ENCODE measurements at regions not wholly inside any gene's neighbourhood (a gene's known extent, or its start where the extent isn't known, plus 50 kb on each side); places are given as distances from the start of the nearest gene placed in this dataset.

DNA sequence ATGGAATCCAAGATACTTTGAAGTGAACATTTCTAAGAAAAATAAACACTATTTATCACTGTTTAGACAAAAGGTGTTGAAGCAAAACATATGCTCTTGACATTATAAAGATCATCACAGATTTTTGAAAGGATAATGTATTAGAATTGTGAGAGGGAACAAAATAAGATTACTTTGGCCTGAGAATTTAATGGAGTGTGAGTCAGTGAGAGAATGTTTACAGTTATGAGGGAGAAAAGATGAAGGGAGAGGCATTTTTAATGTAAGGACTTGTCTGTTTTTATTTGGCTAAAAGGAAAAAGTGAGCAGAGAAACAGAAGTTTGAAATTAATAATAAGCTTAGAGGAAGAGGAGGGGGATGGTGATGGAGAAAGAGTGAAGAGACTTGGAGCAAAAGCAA, 1010.1 kb downstream of the EFNA5 start:
- BruUV-seq (replicated peaks): no TSS peak
- RAD21 ChIA-PET (ENCODE audit: low non-redundant PET in 1 of 2, low total read pairs in 2 of 2, uncharacterized antibody in 2 of 2, unreplicated experiment in 2 of 2): no interaction called here

DNA sequence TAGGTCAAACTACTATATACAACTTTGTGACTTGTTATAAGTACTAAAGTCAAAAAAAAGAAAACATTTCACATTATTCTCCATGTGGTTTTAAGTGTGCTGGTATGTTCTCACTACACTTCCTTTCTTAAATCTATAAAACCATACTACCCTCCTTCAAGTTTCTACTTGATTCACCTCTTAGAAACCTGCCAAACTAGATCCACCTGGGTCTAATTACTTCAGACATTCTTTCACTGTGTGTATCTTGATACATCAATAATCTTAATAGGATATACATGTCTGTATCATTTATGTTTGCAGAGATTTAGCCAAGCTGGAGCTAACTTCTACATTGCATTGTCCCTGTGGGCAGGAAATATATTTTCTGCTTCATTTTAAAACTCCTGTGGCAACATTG, 1012.6 kb downstream of the EFNA5 start:
- POLR2A ChIA-PET: no interaction called here
- Histone ChIP-seq H3K9me3 (ENCODE audit: control insufficient read depth in 1 of 2, insufficient read depth in 1 of 2, low read depth in 1 of 2, low read length in 2 of 2) (no peaks in the 10 kb centered on the region), H3K79me2 (ENCODE audit: insufficient read depth, low read length) (no peaks in the 10 kb centered on the region), H3K27me3 (ENCODE audit: insufficient read depth, low read length) (no peaks in the 10 kb centered on the region), H3K9me2 (ENCODE audit: insufficient read depth) (no peaks in the 10 kb centered on the region), H3K4me2 (ENCODE audit: low read length) (no peak overlapping the region), H3K9ac (ENCODE audit: low read length) (no peak overlapping the region), H2AFZ (ENCODE audit: low read depth, low read length, poor library complexity, severe bottlenecking) (no peak overlapping the region), H4K20me1 (ENCODE audit: insufficient read depth) (no peaks in the 10 kb centered on the region), H3K4me3 (replicated peaks in 1 of 2; ENCODE audit: low read depth in 1 of 2, low read length in 2 of 2) (no peak overlapping the region), H3K27ac (ENCODE audit: low read depth, low read length) (no peak overlapping the region), H3K4me1 (ENCODE audit: control insufficient read depth in 1 of 2, insufficient read depth in 2 of 2, low read length in 2 of 2) (no peaks in the 10 kb centered on the region), H3K36me3 (ENCODE audit: control insufficient read depth in 1 of 2, insufficient read depth in 2 of 2, low read length in 2 of 2) (no peaks in the 10 kb centered on the region)
- CTCF ChIA-PET: no interaction called here
- RAD21 ChIA-PET (ENCODE audit: low non-redundant PET in 1 of 2, low total read pairs in 2 of 2, uncharacterized antibody in 2 of 2, unreplicated experiment in 2 of 2): no interaction called here
- DNase-seq (ENCODE audit: low read depth, low spot score): no peak
- BruUV-seq (replicated peaks): no TSS peak
- intact Hi-C loops (cut with micrococcal nuclease): no loop called here
- no peak for ATAC-seq
- TF ChIP-seq, protein P1, sequence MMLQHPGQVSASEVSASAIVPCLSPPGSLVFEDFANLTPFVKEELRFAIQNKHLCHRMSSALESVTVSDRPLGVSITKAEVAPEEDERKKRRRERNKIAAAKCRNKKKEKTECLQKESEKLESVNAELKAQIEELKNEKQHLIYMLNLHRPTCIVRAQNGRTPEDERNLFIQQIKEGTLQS (IDR thresholded peaks at IDR 0.05): no peak
- TF ChIP-seq, protein P2, sequence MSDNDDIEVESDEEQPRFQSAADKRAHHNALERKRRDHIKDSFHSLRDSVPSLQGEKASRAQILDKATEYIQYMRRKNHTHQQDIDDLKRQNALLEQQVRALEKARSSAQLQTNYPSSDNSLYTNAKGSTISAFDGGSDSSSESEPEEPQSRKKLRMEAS (IDR thresholded peaks at IDR 0.05): no peak
- TF ChIP-seq SRF (IDR thresholded peaks at IDR 0.05; ENCODE audit: low read depth) (no peak), EGR1 (IDR thresholded peaks at IDR 0.05; ENCODE audit: low read depth) (no peak), TCF7L2 (IDR thresholded peaks at IDR 0.05; ENCODE audit: borderline replicate concordance, extremely low read depth, insufficient read depth, insufficient read length) (no peak), CBX3 (IDR thresholded peaks at IDR 0.05; ENCODE audit: low read depth) (no peak), CEBPB (IDR thresholded peaks at IDR 0.05; ENCODE audit: low read depth) (no peak), JUND (IDR thresholded peaks at IDR 0.05) (no peak), FOSL1 (IDR thresholded peaks at IDR 0.05; ENCODE audit: low read depth) (no peak), SP1 (IDR thresholded peaks at IDR 0.05; ENCODE audit: low read depth) (no peak), ZFX (IDR thresholded peaks at IDR 0.05) (no peak), EZH2phosphoT487 (IDR thresholded peaks at IDR 0.05; ENCODE audit: borderline replicate concordance) (no peak), ZNF274 (IDR thresholded peaks at IDR 0.05; ENCODE audit: low read depth, low read length) (no peak), EZH2 (IDR thresholded peaks at IDR 0.05) (no peak)
- TF ChIP-seq, protein P3, sequence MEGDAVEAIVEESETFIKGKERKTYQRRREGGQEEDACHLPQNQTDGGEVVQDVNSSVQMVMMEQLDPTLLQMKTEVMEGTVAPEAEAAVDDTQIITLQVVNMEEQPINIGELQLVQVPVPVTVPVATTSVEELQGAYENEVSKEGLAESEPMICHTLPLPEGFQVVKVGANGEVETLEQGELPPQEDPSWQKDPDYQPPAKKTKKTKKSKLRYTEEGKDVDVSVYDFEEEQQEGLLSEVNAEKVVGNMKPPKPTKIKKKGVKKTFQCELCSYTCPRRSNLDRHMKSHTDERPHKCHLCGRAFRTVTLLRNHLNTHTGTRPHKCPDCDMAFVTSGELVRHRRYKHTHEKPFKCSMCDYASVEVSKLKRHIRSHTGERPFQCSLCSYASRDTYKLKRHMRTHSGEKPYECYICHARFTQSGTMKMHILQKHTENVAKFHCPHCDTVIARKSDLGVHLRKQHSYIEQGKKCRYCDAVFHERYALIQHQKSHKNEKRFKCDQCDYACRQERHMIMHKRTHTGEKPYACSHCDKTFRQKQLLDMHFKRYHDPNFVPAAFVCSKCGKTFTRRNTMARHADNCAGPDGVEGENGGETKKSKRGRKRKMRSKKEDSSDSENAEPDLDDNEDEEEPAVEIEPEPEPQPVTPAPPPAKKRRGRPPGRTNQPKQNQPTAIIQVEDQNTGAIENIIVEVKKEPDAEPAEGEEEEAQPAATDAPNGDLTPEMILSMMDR (IDR thresholded peaks at IDR 0.05 in 2 of 3, conservative IDR thresholded peaks at IDR 0.05 in 1 of 3; ENCODE audit: borderline replicate concordance in 1 of 3, insufficient read depth in 1 of 3, low read depth in 2 of 3, low read length in 2 of 3): no peak
- TF ChIP-seq, protein P4, sequence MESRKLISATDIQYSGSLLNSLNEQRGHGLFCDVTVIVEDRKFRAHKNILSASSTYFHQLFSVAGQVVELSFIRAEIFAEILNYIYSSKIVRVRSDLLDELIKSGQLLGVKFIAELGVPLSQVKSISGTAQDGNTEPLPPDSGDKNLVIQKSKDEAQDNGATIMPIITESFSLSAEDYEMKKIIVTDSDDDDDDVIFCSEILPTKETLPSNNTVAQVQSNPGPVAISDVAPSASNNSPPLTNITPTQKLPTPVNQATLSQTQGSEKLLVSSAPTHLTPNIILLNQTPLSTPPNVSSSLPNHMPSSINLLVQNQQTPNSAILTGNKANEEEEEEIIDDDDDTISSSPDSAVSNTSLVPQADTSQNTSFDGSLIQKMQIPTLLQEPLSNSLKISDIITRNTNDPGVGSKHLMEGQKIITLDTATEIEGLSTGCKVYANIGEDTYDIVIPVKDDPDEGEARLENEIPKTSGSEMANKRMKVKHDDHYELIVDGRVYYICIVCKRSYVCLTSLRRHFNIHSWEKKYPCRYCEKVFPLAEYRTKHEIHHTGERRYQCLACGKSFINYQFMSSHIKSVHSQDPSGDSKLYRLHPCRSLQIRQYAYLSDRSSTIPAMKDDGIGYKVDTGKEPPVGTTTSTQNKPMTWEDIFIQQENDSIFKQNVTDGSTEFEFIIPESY (IDR thresholded peaks at IDR 0.05; ENCODE audit: extremely low read depth, insufficient replicate concordance, low read length): no peak

More for the DNA sequence above, 1010.1 kb downstream of the EFNA5 start:
- H3K27me3 ChIP-seq (ENCODE audit: insufficient read depth, low read length): no peaks in the 10 kb centered on the region
- H3K9me3 ChIP-seq (ENCODE audit: control insufficient read depth in 1 of 2, insufficient read depth in 1 of 2, low read depth in 1 of 2, low read length in 2 of 2): no peaks in the 10 kb centered on the region
- ChIA-PET POLR2A (no interaction called here), CTCF (no interaction called here)
- H3K4me3 ChIP-seq (replicated peaks in 1 of 2; ENCODE audit: low read depth in 1 of 2, low read length in 2 of 2): no peak overlapping the region
- peak overlapping the region; percentile 14 for H2AFZ ChIP-seq (ENCODE audit: low read depth, low read length, poor library complexity, severe bottlenecking)
- TF ChIP-seq EGR1 (IDR thresholded peaks at IDR 0.05; ENCODE audit: low read depth) (no peak), YY1 (IDR thresholded peaks at IDR 0.05; ENCODE audit: extremely low read depth, insufficient replicate concordance, low read depth, low read length) (no peak)
- no peak for DNase-seq (ENCODE audit: low read depth, low spot score)
- intact Hi-C loops (cut with micrococcal nuclease): no loop called here
- H3K9ac ChIP-seq (ENCODE audit: low read length): no peak overlapping the region
- no peak for ATAC-seq
- H3K4me2 ChIP-seq (ENCODE audit: low read length): no peak overlapping the region
- no peaks in the 10 kb centered on the region for H3K79me2 ChIP-seq (ENCODE audit: insufficient read depth, low read length)
- H3K27ac ChIP-seq (ENCODE audit: low read depth, low read length): no peak overlapping the region
- H3K36me3 ChIP-seq (ENCODE audit: control insufficient read depth in 1 of 2, insufficient read depth in 2 of 2, low read length in 2 of 2): no peaks in the 10 kb centered on the region
- no peaks in the 10 kb centered on the region for H3K4me1 ChIP-seq (ENCODE audit: control insufficient read depth in 1 of 2, insufficient read depth in 2 of 2, low read length in 2 of 2)
- no peaks in the 10 kb centered on the region for H4K20me1 ChIP-seq (ENCODE audit: insufficient read depth)
- H3K9me2 ChIP-seq (ENCODE audit: insufficient read depth): no peaks in the 10 kb centered on the region

Measured in HCT116 (cell line).